HUES64 (cell line): ENCODE measurements at regions not wholly inside any gene's neighbourhood (a gene's known extent, or its start where the extent isn't known, plus 50 kb on each side); places are given as distances from the start of the nearest gene placed in this dataset.
"Not testable (repeated sequence)": the region's sequence is repeated elsewhere in the genome, so short reads cannot be mapped to it uniquely, and the experiment has no call there.

Source experiments
- H3K27ac ChIP-seq: 2 replicates; pipeline ENCODE4 v1.7.0; 2013; ENCODE audit warnings: low read depth, low read length, inconsistent platforms
- H3K27me3 ChIP-seq: 2 replicates; pipeline ENCODE4 v1.6.1; 2013; ENCODE audit warnings: mild to moderate bottlenecking, low read length; ENCODE audit not compliant: insufficient read depth
- H3K36me3 ChIP-seq: 2 replicates; pipeline ENCODE4 v1.6.1; 2013; ENCODE audit warnings: mild to moderate bottlenecking, low read length; ENCODE audit not compliant: insufficient read depth
- H3K4me1 ChIP-seq: 2 replicates; pipeline ENCODE4 v1.6.1; 2013; ENCODE audit warnings: mild to moderate bottlenecking, low read length, moderate library complexity; ENCODE audit not compliant: insufficient read depth
- H3K4me3 ChIP-seq: 2 replicates; pipeline ENCODE4 v1.5.1; 2013; ENCODE audit warnings: mild to moderate bottlenecking, low read length, moderate library complexity
- H3K9ac ChIP-seq: 2 replicates; pipeline ENCODE4 v1.6.1; 2013; ENCODE audit warnings: mild to moderate bottlenecking, low read depth, low read length
- H3K9me3 ChIP-seq: 2 replicates; pipeline ENCODE4 v1.6.1; 2013; ENCODE audit warnings: low read depth, low read length; ENCODE audit not compliant: insufficient read depth
- WGBS: fragments of 150-250, 120-280 bp; methylation state at CpG from one replicate; pipeline ENCODE4 v1.1.7; 2013; ENCODE audit warnings: missing lambda C conversion rate; 5-methylcytosine and 5-hydroxymethylcytosine counted together

DNA sequence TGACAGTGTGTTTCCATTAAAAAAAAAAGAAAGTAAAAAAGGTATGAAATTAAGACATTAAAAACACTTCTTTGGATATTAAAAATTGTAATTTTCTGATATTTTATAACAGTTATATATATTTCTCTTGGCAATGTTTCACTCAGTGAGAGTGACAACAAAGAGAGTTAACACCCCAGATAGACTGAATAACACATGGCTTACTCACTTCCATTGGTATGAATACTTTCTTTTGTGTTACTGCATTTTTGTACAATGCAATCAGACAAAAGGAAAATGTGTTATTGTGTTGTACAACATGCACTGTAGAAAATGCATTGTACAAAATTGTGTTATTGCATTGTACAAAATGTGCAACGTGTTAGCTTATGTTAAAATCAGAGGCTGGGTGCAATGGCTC lies 676.6 kb upstream of the AMELY start:
- not testable (repeated sequence) for H3K27me3 ChIP-seq, H3K27ac ChIP-seq, H3K4me1 ChIP-seq, H3K4me3 ChIP-seq, H3K9ac ChIP-seq, H3K9me3 ChIP-seq, H3K36me3 ChIP-seq
- WGBS = 85% methylated on average over 1 of the region's 1 CpG

GRCh38 chrY:7562541-7562940 lies 651.0 kb upstream of the AMELY start:
- H3K9me3 ChIP-seq = no peaks in the 10 kb centered on the region
- no peaks in the 10 kb centered on the region for H3K27me3 ChIP-seq
- H3K36me3 ChIP-seq = no peaks in the 10 kb centered on the region
- no peaks in the 10 kb centered on the region for H3K4me1 ChIP-seq
- H3K27ac ChIP-seq = no peak overlapping the region
- H3K9ac ChIP-seq = no peak overlapping the region
- no peak overlapping the region for H3K4me3 ChIP-seq
- WGBS = 95% methylated on average over 4 of the region's 4 CpGs

DNA sequence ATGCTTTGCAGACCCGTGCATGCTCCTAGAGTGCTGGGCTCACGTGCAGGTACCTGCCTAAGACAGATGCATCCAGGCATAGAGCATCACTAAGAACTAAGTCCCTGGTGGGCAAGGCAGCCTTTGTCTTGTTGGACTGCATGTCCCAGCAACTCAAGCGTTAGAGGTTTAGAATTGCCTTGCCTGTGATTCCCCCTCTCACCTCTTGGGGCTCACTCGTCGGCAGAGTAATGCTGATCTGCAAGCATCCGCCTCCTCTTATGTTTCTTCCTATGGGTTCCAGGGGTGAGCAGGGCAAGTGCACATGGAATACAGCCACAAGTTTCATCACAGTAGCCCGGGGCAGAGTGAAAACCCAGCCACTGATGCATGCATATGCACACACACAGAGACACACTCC lies 646.1 kb upstream of the AMELY start:
- H3K4me1 ChIP-seq = no peaks in the 10 kb centered on the region
- no peak overlapping the region for H3K9ac ChIP-seq
- H3K36me3 ChIP-seq = no peaks in the 10 kb centered on the region
- no peaks in the 10 kb centered on the region for H3K9me3 ChIP-seq
- H3K4me3 ChIP-seq = no peak overlapping the region
- H3K27ac ChIP-seq = no peak overlapping the region
- no peaks in the 10 kb centered on the region for H3K27me3 ChIP-seq
- 43% methylated on average over 7 of the region's 7 CpGs for WGBS

DNA sequence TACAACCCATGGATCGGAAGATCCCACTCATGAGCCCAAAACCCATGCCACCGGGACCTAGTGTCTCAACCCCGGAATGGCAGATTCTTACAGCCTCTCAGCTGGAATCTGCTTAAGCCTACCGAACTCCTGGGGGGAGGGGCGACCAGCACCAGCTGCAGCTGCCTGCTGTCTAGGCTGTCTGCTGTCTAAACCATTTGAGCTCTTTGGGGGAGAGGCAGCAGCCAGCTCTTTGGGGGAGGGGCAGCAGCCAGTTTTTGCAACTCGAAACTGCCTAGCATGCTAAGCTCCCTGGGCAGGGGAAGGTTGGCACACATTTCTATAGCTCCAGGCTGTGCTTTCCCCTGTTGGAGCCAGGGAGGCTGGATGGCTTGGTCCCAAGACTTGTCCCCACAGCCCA lies 643.5 kb upstream of the AMELY start:
- H3K4me1 ChIP-seq = no peaks in the 10 kb centered on the region
- H3K36me3 ChIP-seq = no peaks in the 10 kb centered on the region
- no peaks in the 10 kb centered on the region for H3K9me3 ChIP-seq
- no peak overlapping the region for H3K9ac ChIP-seq
- no peaks in the 10 kb centered on the region for H3K27me3 ChIP-seq
- H3K27ac ChIP-seq = no peak overlapping the region
- no peak overlapping the region for H3K4me3 ChIP-seq
- WGBS = 56% methylated on average over 6 of the region's 6 CpGs

GRCh38 chrY:7545060-7545459 lies 633.5 kb upstream of the AMELY start:
- H3K4me1 ChIP-seq = no peaks in the 10 kb centered on the region
- H3K4me3 ChIP-seq = no peak overlapping the region
- H3K27ac ChIP-seq = no peak overlapping the region
- no peaks in the 10 kb centered on the region for H3K27me3 ChIP-seq
- H3K9me3 ChIP-seq = no peaks in the 10 kb centered on the region
- 96% methylated on average over 1 of the region's 1 CpG for WGBS
- H3K36me3 ChIP-seq = no peaks in the 10 kb centered on the region
- H3K9ac ChIP-seq = no peak overlapping the region

DNA sequence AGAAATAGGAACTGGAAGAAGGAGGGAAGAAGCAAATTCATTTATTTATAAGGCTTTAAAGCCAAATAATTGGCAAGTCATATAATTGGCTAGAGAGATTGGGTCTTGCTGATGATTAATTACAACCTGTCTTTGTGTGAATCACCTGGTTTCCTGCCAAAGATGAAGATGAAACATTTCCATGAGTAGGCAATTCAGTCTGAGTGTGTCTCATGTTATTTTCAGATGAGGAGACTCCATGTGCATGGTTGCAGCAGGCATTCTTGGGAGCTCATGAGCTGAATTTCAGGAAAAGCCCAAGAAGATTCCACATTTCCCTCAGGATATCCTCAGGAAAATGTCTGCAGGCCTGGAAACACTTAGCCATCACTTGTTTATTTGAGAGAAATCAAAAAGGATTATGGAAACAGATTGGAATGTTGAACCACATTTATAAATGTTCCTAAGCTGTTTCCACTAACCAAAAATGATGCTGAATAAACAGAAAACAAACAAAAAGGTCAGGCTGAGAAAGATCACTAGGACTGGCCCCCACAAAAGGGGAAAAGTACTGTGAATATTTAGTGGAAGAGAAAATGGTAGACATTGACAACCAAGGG lies 632.7 kb upstream of the AMELY start:
- H3K27me3 ChIP-seq = no peaks in the 10 kb centered on the region
- no peak overlapping the region for H3K27ac ChIP-seq
- H3K4me1 ChIP-seq = no peaks in the 10 kb centered on the region
- H3K36me3 ChIP-seq = no peaks in the 10 kb centered on the region
- no peak overlapping the region for H3K9ac ChIP-seq
- no peaks in the 10 kb centered on the region for H3K9me3 ChIP-seq
- no peak overlapping the region for H3K4me3 ChIP-seq

DNA sequence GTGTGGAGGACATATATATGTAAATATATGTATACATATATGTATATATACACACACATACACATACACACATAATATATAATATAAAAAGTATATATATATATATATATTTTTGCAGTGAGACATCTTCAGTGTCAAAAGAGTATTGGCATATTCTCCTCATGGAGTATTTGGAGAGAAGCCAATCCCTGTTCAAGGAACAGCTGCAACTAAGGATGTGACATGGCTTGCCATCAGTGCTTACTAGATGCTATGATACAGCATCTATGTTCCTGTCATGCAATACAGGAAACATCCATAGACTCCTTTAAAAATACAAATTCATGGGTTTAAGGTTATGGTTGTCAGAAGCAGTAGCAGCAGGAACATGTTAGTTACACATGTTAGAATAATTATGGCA lies 632.0 kb upstream of the AMELY start:
- Histone ChIP-seq H3K27me3 (no peaks in the 10 kb centered on the region), H3K9ac (no peak overlapping the region), H3K9me3 (no peaks in the 10 kb centered on the region), H3K36me3 (no peaks in the 10 kb centered on the region), H3K4me3 (no peak overlapping the region), H3K4me1 (no peaks in the 10 kb centered on the region), H3K27ac (no peak overlapping the region)

DNA sequence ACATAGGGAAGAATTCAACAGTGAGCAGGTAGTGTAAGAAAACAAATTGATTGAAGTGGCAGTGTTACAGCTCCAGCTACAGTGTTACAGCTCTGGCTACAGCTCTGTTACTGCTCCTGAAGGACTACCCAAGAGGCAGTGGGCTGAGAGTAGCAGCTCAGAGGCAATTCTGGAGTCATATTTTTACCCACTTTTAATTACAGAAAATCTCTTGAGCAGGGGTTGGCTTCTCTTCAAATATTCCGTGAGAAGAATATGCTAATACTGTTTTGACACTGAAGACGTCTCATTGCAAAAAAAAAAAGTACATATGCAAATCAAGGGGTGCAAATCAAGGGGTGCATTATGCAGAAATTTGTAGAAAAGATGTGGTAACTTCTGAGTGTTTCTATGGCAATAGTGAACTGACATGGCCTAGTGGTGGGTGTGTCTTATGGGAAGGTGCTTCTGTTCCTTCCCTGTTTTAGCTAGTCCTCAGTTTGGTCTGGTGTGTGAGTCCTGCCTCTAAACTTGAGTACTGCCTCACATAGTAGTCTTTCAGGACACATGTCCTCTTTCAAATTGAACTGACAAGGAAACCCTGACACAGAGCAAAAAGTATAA lies 630.8 kb upstream of the AMELY start:
- WGBS = 84% methylated on average over 2 of the region's 2 CpGs
- Histone ChIP-seq H3K4me1 (no peaks in the 10 kb centered on the region), H3K27ac (no peak overlapping the region), H3K9me3 (no peaks in the 10 kb centered on the region), H3K4me3 (no peak overlapping the region), H3K27me3 (no peaks in the 10 kb centered on the region), H3K36me3 (no peaks in the 10 kb centered on the region), H3K9ac (no peak overlapping the region)

- WGBS = 93% methylated on average over 2 of the region's 2 CpGs
Measured at GRCh38 chrY:7529396-7529795, 617.8 kb upstream of the AMELY start.

DNA sequence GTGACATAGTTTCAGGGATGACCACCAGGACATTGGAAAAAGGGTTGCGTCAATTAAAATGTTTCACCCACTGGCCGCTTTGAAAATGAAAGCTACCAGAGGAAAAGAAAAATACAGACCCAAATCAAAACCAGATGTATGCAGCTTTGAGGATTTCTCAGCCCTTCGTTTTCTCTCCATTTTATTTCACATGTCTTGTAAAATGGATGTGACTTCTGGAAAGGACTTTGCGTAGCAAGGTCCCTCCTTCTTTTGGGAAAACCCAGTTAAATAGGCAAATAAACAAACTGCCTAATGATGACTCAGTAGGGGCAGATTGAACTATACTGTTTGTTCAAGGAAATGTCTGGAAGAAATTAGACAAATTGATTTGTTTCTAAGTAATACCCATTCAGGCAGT lies 616.0 kb upstream of the AMELY start:
- H3K9ac ChIP-seq, H3K4me3 ChIP-seq, H3K27ac ChIP-seq, H3K4me1 ChIP-seq, H3K27me3 ChIP-seq, H3K9me3 ChIP-seq, H3K36me3 ChIP-seq: not testable (repeated sequence)
- 100% methylated on average over 2 of the region's 4 CpGs for WGBS

More at GRCh38 chrY:7529396-7529795, 617.8 kb upstream of the AMELY start:
- Histone ChIP-seq H3K27ac (no peak overlapping the region), H3K4me1 (0 out of 2 replicates have a peak, but pooled peaks cover 7% of the 10 kb centered on the region), H3K27me3 (no peaks in the 10 kb centered on the region), H3K9me3 (no peaks in the 10 kb centered on the region), H3K9ac (no peak overlapping the region), H3K36me3 (no peaks in the 10 kb centered on the region), H3K4me3 (no peak overlapping the region)

DNA sequence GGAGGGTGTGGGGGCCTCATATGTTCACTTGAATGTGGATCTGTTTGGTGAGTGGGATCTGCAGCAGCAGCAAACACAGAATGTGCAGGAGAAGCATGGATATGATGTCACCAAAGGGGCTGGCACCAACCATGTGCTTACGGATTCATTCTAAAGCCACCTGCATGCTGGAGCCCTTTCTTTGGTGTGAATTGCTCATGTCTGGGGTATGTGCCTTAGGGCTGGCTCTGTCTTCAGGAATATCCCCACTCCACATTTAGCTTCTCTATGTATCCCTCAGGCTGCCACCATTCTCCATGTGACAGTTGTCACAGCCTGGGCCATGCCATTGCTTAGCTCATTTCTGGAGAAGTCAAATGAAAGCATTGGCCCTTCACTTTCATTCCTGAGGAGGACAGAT lies 606.8 kb upstream of the AMELY start:
- no peaks in the 10 kb centered on the region for H3K9me3 ChIP-seq
- no peaks in the 10 kb centered on the region for H3K27me3 ChIP-seq
- no peak overlapping the region for H3K9ac ChIP-seq
- H3K36me3 ChIP-seq = no peaks in the 10 kb centered on the region
- 100% methylated on average over 1 of the region's 1 CpG for whole genome bisulfite sequencing
- H3K4me3 ChIP-seq = no peak overlapping the region
- H3K4me1 ChIP-seq = no peaks in the 10 kb centered on the region
- H3K27ac ChIP-seq = no peak overlapping the region

- WGBS = 81% methylated on average over 3 of the region's 3 CpGs
- H3K27ac ChIP-seq = no peak overlapping the region
- no peaks in the 10 kb centered on the region for H3K4me1 ChIP-seq
- H3K36me3 ChIP-seq = no peaks in the 10 kb centered on the region
- H3K4me3 ChIP-seq = no peak overlapping the region
- 0 out of 2 replicates have a peak, but pooled peaks cover 6% of the 10 kb centered on the region for H3K9me3 ChIP-seq
- no peak overlapping the region for H3K9ac ChIP-seq
- no peaks in the 10 kb centered on the region for H3K27me3 ChIP-seq
Measured at GRCh38 chrY:7516268-7516667, 604.7 kb upstream of the AMELY start.
